MM.1S (cell line): ENCODE measurements at regions not wholly inside any gene's neighbourhood (a gene's known extent, or its start where the extent isn't known, plus 50 kb on each side); places are given as distances from the start of the nearest gene placed in this dataset.

Source experiments
- DNase-seq: peaks from one replicate; pipeline ENCODE4 v3.0.0-alpha.2; 2015
- H2AFZ ChIP-seq: fragments of 300-600 bp; sonication (generic); 2 replicates; pipeline ENCODE4 v1.6.0; 2016; ENCODE audit warnings: antibody characterized with exemption, low read length
- H3F3A ChIP-seq: fragments of 300-600 bp; sonication (generic); 2 replicates; pipeline ENCODE4 v1.6.1; 2016; ENCODE audit warnings: mild to moderate bottlenecking, antibody characterized with exemption, low read length, moderate library complexity, mixed read lengths; ENCODE audit not compliant: insufficient read depth
- H3K27ac ChIP-seq: fragments of 300-600 bp; sonication (generic); 2 replicates; pipeline ENCODE4 v1.5.1; 2016; ENCODE audit warnings: mild to moderate bottlenecking, low read length
- H3K27me3 ChIP-seq: fragments of 300-600 bp; sonication (generic); replicated peaks from 2 replicates; pipeline ENCODE4 v1.6.0; 2016; ENCODE audit warnings: low read length; ENCODE audit not compliant: insufficient read depth
- H3K36me3 ChIP-seq: fragments of 300-600 bp; sonication (generic); replicated peaks from 2 replicates; pipeline ENCODE4 v1.6.1; 2016; ENCODE audit warnings: mild to moderate bottlenecking, low read length, mixed read lengths; ENCODE audit not compliant: insufficient read depth
- H3K4me1 ChIP-seq: fragments of 300-600 bp; sonication (generic); 2 replicates; pipeline ENCODE4 v1.6.1; 2016; ENCODE audit warnings: low read length, mixed read lengths
- H3K4me2 ChIP-seq: fragments of 300-600 bp; sonication (generic); 2 replicates; pipeline ENCODE4 v1.6.0; 2016; ENCODE audit warnings: low read depth, low read length
- H3K4me3 ChIP-seq: fragments of 300-600 bp; sonication (generic); 2 replicates; pipeline ENCODE4 v1.5.1; 2016; ENCODE audit warnings: low read length, mixed read lengths
- H3K79me2 ChIP-seq: fragments of 300-600 bp; sonication (generic); 2 replicates; pipeline ENCODE4 v1.6.1; 2016; ENCODE audit warnings: mixed run types, low read length, mixed read lengths
- H3K9ac ChIP-seq: fragments of 300-600 bp; sonication (generic); 2 replicates; pipeline ENCODE4 v1.6.1; 2016; ENCODE audit warnings: low read length, mixed read lengths
- H3K9me2 ChIP-seq: fragments of 300-600 bp; sonication (generic); replicated peaks from 2 replicates; pipeline ENCODE4 v1.6.1; 2016; ENCODE audit warnings: mild to moderate bottlenecking, low read length, mixed read lengths; ENCODE audit not compliant: insufficient read depth
- H3K9me3 ChIP-seq: fragments of 300-600 bp; sonication (generic); replicated peaks from 2 replicates; pipeline ENCODE4 v1.6.1; 2016; ENCODE audit warnings: mild to moderate bottlenecking, low read length, mixed read lengths; ENCODE audit not compliant: insufficient read depth
- H4K20me1 ChIP-seq: fragments of 300-600 bp; sonication (generic); 2 replicates; pipeline ENCODE4 v1.6.1; 2016; ENCODE audit warnings: mild to moderate bottlenecking, low read length, moderate library complexity, mixed read lengths; ENCODE audit not compliant: insufficient read depth
- CTCF ChIP-seq: fragments of 300-600 bp; sonication (generic); IDR thresholded peaks from 2 replicates; pipeline ENCODE4 v1.5.1; 2016; ENCODE audit warnings: antibody characterized with exemption, low read length, mixed read lengths
- EZH2 ChIP-seq: fragments of 300-600 bp; sonication (generic); optimal IDR thresholded peaks from 2 replicates; pipeline ENCODE3; 2017; ENCODE audit warnings: low read depth, mild to moderate bottlenecking, antibody characterized with exemption, low read length, mixed read lengths
- EZH2phosphoT487 ChIP-seq: fragments of 300-600 bp; sonication (generic); IDR thresholded peaks from 2 replicates; pipeline ENCODE4 v1.6.1; 2018; ENCODE audit warnings: antibody characterized with exemption, low read length

GRCh38 chr3:110139048-110139447, 801.7 kb upstream of the DPPA4 start:
- Histone ChIP-seq H4K20me1 (no peaks in the 10 kb centered on the region), H3K4me2 (no peak overlapping the region), H3K79me2 (no peaks in the 10 kb centered on the region), H3K27me3 (no peaks in the 10 kb centered on the region), H3K27ac (no peak overlapping the region), H3K9me3 (no peaks in the 10 kb centered on the region), H3F3A (no peaks in the 10 kb centered on the region), H3K4me3 (no peak overlapping the region), H3K9ac (no peak overlapping the region), H3K36me3 (no peaks in the 10 kb centered on the region), H3K9me2 (no peaks in the 10 kb centered on the region), H3K4me1 (no peaks in the 10 kb centered on the region), H2AFZ (no peak overlapping the region)
- no peak for DNase-seq
- TF ChIP-seq EZH2 = no peak
- TF ChIP-seq EZH2phosphoT487 = no peak
- no peak for TF ChIP-seq CTCF

GRCh38 chr3:110139821-110140220, 802.5 kb upstream of the DPPA4 start:
- H3K4me3 ChIP-seq = no peak overlapping the region
- H3K36me3 ChIP-seq = no peaks in the 10 kb centered on the region
- no peaks in the 10 kb centered on the region for H3K9me3 ChIP-seq
- no peaks in the 10 kb centered on the region for H3F3A ChIP-seq
- H3K4me2 ChIP-seq = no peak overlapping the region
- no peak for TF ChIP-seq CTCF
- no peak for TF ChIP-seq EZH2phosphoT487
- TF ChIP-seq EZH2 = no peak
- no peak overlapping the region for H3K27ac ChIP-seq
- H3K79me2 ChIP-seq = no peaks in the 10 kb centered on the region
- H4K20me1 ChIP-seq = no peaks in the 10 kb centered on the region
- H3K27me3 ChIP-seq = no peaks in the 10 kb centered on the region
- H2AFZ ChIP-seq = no peak overlapping the region
- DNase-seq = no peak
- peaks cover 2% of the 10 kb centered on the region; the same call in 1 of the 2 replicates for H3K4me1 ChIP-seq
- no peak overlapping the region for H3K9ac ChIP-seq
- no peaks in the 10 kb centered on the region for H3K9me2 ChIP-seq

- DNase-seq = no peak
- TF ChIP-seq EZH2 = no peak
- TF ChIP-seq EZH2phosphoT487 = no peak
- no peak for TF ChIP-seq CTCF
- Histone ChIP-seq H3K4me3 (no peak overlapping the region), H3K36me3 (no peaks in the 10 kb centered on the region), H3K79me2 (no peaks in the 10 kb centered on the region), H3K4me2 (no peak overlapping the region), H4K20me1 (no peaks in the 10 kb centered on the region), H2AFZ (no peak overlapping the region), H3F3A (no peaks in the 10 kb centered on the region), H3K9me3 (no peaks in the 10 kb centered on the region), H3K9ac (no peak overlapping the region), H3K27me3 (no peaks in the 10 kb centered on the region), H3K27ac (no peak overlapping the region), H3K9me2 (no peaks in the 10 kb centered on the region), H3K4me1 (peaks cover 4% of the 10 kb centered on the region; the same call in 1 of the 2 replicates)
Observed at GRCh38 chr3:110149763-110150162, 812.4 kb upstream of the DPPA4 start.
